ENCODE measurements at regions not wholly inside any gene's neighbourhood (a gene's known extent, or its start where the extent isn't known, plus 50 kb on each side); places are given as distances from the start of the nearest gene placed in this dataset.

DNA sequence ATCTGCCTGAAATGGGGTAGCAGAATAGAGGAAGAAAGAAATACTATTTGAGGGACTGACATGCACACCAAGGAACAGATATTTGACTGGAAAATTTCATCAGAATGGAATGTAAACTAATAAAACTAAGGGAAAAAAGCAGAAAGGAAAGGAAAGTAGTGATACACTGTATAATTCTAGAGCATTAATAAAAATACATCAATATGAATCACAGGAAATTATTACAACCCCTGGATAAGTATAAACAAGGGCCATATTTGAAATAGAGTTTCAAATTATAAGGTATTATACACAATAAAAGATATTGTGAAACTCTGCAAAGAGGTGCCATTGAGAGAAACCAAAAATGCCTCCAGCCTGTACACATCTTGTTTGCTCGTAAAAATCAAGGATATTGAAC, 149.6 kb downstream of the ICOS start:
- no peaks in the 10 kb centered on the region for H3K4me1 Mint-ChIP-seq (ENCODE audit: low read depth, unreplicated experiment)
- Histone ChIP-seq H3K79me2 (ENCODE audit: insufficient read depth, low read length) (no peaks in the 10 kb centered on the region), H4K20me1 (ENCODE audit: insufficient read depth, low read length) (no peaks in the 10 kb centered on the region), H3K9me3 (ENCODE audit: insufficient read depth, low read depth, low read length) (no peaks in the 10 kb centered on the region), H3K27me3 (ENCODE audit: insufficient read depth, low read length) (no peaks in the 10 kb centered on the region), H3K4me3 (ENCODE audit: insufficient read depth, low read depth, low read length) (no peak overlapping the region), H3K36me3 (ENCODE audit: insufficient read depth, low read length) (no peaks in the 10 kb centered on the region), H3K4me1 (ENCODE audit: insufficient read depth, low read length) (no peaks in the 10 kb centered on the region), H2AFZ (ENCODE audit: low read depth, low read length) (no peak overlapping the region), H3K4me2 (ENCODE audit: low read length) (no peak overlapping the region), H3K27ac (ENCODE audit: low read depth, low read length) (no peak overlapping the region), H3K9ac (ENCODE audit: low read length) (no peak overlapping the region)
- peaks cover 2% of the 10 kb centered on the region for H3K9me3 Mint-ChIP-seq (ENCODE audit: unreplicated experiment)
- no peak overlapping the region for H3K4me3 Mint-ChIP-seq (ENCODE audit: unreplicated experiment)
- no peaks in the 10 kb centered on the region for H3K36me3 Mint-ChIP-seq (ENCODE audit: low read depth, unreplicated experiment)
- no peak for TF ChIP-seq EZH2 (IDR thresholded peaks at IDR 0.05; ENCODE audit: insufficient read depth, low read length)
- TF ChIP-seq, protein P1, sequence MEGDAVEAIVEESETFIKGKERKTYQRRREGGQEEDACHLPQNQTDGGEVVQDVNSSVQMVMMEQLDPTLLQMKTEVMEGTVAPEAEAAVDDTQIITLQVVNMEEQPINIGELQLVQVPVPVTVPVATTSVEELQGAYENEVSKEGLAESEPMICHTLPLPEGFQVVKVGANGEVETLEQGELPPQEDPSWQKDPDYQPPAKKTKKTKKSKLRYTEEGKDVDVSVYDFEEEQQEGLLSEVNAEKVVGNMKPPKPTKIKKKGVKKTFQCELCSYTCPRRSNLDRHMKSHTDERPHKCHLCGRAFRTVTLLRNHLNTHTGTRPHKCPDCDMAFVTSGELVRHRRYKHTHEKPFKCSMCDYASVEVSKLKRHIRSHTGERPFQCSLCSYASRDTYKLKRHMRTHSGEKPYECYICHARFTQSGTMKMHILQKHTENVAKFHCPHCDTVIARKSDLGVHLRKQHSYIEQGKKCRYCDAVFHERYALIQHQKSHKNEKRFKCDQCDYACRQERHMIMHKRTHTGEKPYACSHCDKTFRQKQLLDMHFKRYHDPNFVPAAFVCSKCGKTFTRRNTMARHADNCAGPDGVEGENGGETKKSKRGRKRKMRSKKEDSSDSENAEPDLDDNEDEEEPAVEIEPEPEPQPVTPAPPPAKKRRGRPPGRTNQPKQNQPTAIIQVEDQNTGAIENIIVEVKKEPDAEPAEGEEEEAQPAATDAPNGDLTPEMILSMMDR (IDR thresholded peaks at IDR 0.05; ENCODE audit: insufficient read depth, low read depth, low read length) = no peak
- FAIRE-seq (no peak), DNase-seq (ENCODE audit: low read depth) (no peak)
- H3K27me3 Mint-ChIP-seq (ENCODE audit: low read depth, unreplicated experiment) = peaks cover 9% of the 10 kb centered on the region
- H3K27ac Mint-ChIP-seq (ENCODE audit: unreplicated experiment) = no peak overlapping the region

DNA sequence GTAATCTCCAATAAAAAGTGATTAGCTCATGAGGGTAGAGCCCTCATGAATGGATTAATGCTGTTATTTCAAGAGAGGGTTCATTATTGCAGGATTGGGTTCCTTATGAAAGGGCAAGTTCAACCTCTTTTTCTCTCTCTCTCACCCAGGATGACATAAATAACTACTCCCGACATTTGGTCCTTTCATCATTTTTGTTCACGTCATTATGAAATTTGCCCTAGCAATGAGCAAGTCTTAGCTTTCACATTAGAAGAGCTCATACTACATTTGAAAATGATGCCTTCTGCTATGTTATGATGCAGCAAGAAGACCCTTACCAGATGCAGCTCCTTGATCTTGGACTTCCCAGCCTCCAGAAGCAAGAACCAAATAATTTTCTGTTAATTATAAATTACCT, 152.5 kb downstream of the ICOS start:
- no peak overlapping the region for H3K4me2 ChIP-seq (ENCODE audit: low read length)
- no peak overlapping the region for H3K27ac ChIP-seq (ENCODE audit: low read depth, low read length)
- Mint-ChIP-seq H3K4me1 (ENCODE audit: low read depth, unreplicated experiment) (no peaks in the 10 kb centered on the region), H3K36me3 (ENCODE audit: low read depth, unreplicated experiment) (no peaks in the 10 kb centered on the region), H3K27me3 (ENCODE audit: low read depth, unreplicated experiment) (peaks cover 3% of the 10 kb centered on the region), H3K27ac (ENCODE audit: unreplicated experiment) (no peak overlapping the region), H3K4me3 (ENCODE audit: unreplicated experiment) (no peak overlapping the region), H3K9me3 (ENCODE audit: unreplicated experiment) (no peaks in the 10 kb centered on the region)
- H3K4me1 ChIP-seq (ENCODE audit: insufficient read depth, low read length) = no peaks in the 10 kb centered on the region
- no peak overlapping the region for H2AFZ ChIP-seq (ENCODE audit: low read depth, low read length)
- H3K9me3 ChIP-seq (ENCODE audit: insufficient read depth, low read depth, low read length) = no peaks in the 10 kb centered on the region
- no peaks in the 10 kb centered on the region for H3K27me3 ChIP-seq (ENCODE audit: insufficient read depth, low read length)
- H3K4me3 ChIP-seq (ENCODE audit: insufficient read depth, low read depth, low read length) = no peak overlapping the region
- no peaks in the 10 kb centered on the region for H4K20me1 ChIP-seq (ENCODE audit: insufficient read depth, low read length)
- no peaks in the 10 kb centered on the region for H3K79me2 ChIP-seq (ENCODE audit: insufficient read depth, low read length)
- DNase-seq (ENCODE audit: low read depth) = no peak
- H3K9ac ChIP-seq (ENCODE audit: low read length) = no peak overlapping the region
- TF ChIP-seq, protein P1 (IDR thresholded peaks at IDR 0.05; ENCODE audit: insufficient read depth, low read depth, low read length) = no peak
- no peak for FAIRE-seq
- H3K36me3 ChIP-seq (ENCODE audit: insufficient read depth, low read length) = no peaks in the 10 kb centered on the region

DNA sequence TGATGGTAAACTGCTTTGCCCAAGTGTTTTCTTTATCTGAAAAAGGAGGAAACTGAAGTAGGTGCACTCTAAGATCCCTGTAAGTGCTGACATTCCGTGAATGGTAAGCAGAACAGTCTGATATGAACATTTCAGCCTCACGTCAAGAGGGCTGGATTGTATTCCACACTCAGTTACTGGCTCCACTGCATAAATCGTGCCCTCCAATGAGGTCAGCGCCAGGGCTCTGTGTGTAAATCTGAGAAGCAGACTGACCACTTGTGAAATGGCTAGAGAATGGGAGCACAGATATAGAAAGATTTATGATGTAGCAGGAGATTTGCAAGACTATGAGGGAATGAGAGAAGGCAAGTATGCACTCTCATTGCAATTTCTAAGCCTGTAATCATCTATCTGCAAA, 153.0 kb downstream of the ICOS start:
- H3K27ac Mint-ChIP-seq (ENCODE audit: unreplicated experiment) = no peak overlapping the region
- DNase-seq (ENCODE audit: low read depth) (no peak), FAIRE-seq (no peak)
- no peak for TF ChIP-seq EZH2 (IDR thresholded peaks at IDR 0.05; ENCODE audit: insufficient read depth, low read length)
- TF ChIP-seq, protein P1 (IDR thresholded peaks at IDR 0.05; ENCODE audit: insufficient read depth, low read depth, low read length) = no peak
- Histone ChIP-seq H3K4me3 (ENCODE audit: insufficient read depth, low read depth, low read length) (no peak overlapping the region), H3K9ac (ENCODE audit: low read length) (no peak overlapping the region), H3K4me1 (ENCODE audit: insufficient read depth, low read length) (no peaks in the 10 kb centered on the region), H3K27ac (ENCODE audit: low read depth, low read length) (no peak overlapping the region), H3K79me2 (ENCODE audit: insufficient read depth, low read length) (no peaks in the 10 kb centered on the region), H4K20me1 (ENCODE audit: insufficient read depth, low read length) (no peaks in the 10 kb centered on the region), H3K36me3 (ENCODE audit: insufficient read depth, low read length) (no peaks in the 10 kb centered on the region), H2AFZ (ENCODE audit: low read depth, low read length) (no peak overlapping the region), H3K9me3 (ENCODE audit: insufficient read depth, low read depth, low read length) (no peaks in the 10 kb centered on the region), H3K4me2 (ENCODE audit: low read length) (no peak overlapping the region), H3K27me3 (ENCODE audit: insufficient read depth, low read length) (no peaks in the 10 kb centered on the region)
- no peaks in the 10 kb centered on the region for H3K36me3 Mint-ChIP-seq (ENCODE audit: low read depth, unreplicated experiment)
- H3K4me1 Mint-ChIP-seq (ENCODE audit: low read depth, unreplicated experiment) = no peaks in the 10 kb centered on the region
- no peak overlapping the region for H3K4me3 Mint-ChIP-seq (ENCODE audit: unreplicated experiment)
- no peaks in the 10 kb centered on the region for H3K9me3 Mint-ChIP-seq (ENCODE audit: unreplicated experiment)
- H3K27me3 Mint-ChIP-seq (ENCODE audit: low read depth, unreplicated experiment) = peaks cover 3% of the 10 kb centered on the region
